ENCODE measurements at regions not wholly inside any gene's neighbourhood (a gene's known extent, or its start where the extent isn't known, plus 50 kb on each side); places are given as distances from the start of the nearest gene placed in this dataset.

- DNase-seq (ENCODE audit: low read depth), result no peak
Observed at GRCh38 chr1:221203224-221204054, 324.2 kb downstream of the HLX start.

GRCh38 chr1:221204055-221204833 lies 325.0 kb downstream of the HLX start:
- DNase-seq (ENCODE audit: low read depth), result no peak

- no peak for DNase-seq (ENCODE audit: low read depth)
Observed at GRCh38 chr1:221206076-221206475, 326.8 kb downstream of the HLX start.

- no peak for DNase-seq (ENCODE audit: low read depth)
Observed at GRCh38 chr1:221212926-221213325, 333.7 kb downstream of the HLX start.

GRCh38 chr1:221217029-221217428 lies 337.8 kb downstream of the HLX start:
- no peak for DNase-seq (ENCODE audit: low read depth)

GRCh38 chr1:221223281-221223680 lies 344.0 kb downstream of the HLX start:
- DNase-seq (ENCODE audit: low read depth), result no peak

GRCh38 chr1:221227460-221227859 lies 348.2 kb downstream of the HLX start:
- no peak for DNase-seq (ENCODE audit: low read depth)

- DNase-seq (ENCODE audit: low read depth), result no peak
Observed at GRCh38 chr1:221227872-221228337, 348.7 kb downstream of the HLX start.

GRCh38 chr1:221228594-221228993 lies 349.4 kb downstream of the HLX start:
- DNase-seq (ENCODE audit: low read depth), result no peak

- no peak for DNase-seq (ENCODE audit: low read depth)
Observed at GRCh38 chr1:221230605-221231004, 351.4 kb downstream of the HLX start.

GRCh38 chr1:221234791-221235190 lies 355.5 kb downstream of the HLX start:
- no peak for DNase-seq (ENCODE audit: low read depth)

- no peak for DNase-seq (ENCODE audit: low read depth)
Observed at GRCh38 chr1:221237587-221237986, 358.3 kb downstream of the HLX start.

GRCh38 chr1:221239181-221239580 lies 359.9 kb downstream of the HLX start:
- no peak for DNase-seq (ENCODE audit: low read depth)

GRCh38 chr1:221239792-221240191 lies 360.5 kb downstream of the HLX start:
- DNase-seq (ENCODE audit: low read depth), result no peak

GRCh38 chr1:221240690-221241089 lies 361.4 kb downstream of the HLX start:
- no peak for DNase-seq (ENCODE audit: low read depth)

- DNase-seq (ENCODE audit: low read depth), result no peak
Observed at GRCh38 chr1:221241157-221241556, 361.9 kb downstream of the HLX start.

- DNase-seq (ENCODE audit: low read depth), result no peak
Observed at GRCh38 chr1:221241592-221241991, 362.3 kb downstream of the HLX start.

GRCh38 chr1:221246067-221246466 lies 366.8 kb downstream of the HLX start:
- no peak for DNase-seq (ENCODE audit: low read depth)

- DNase-seq (ENCODE audit: low read depth), result no peak
Observed at GRCh38 chr1:221246628-221247415, 367.6 kb downstream of the HLX start.

GRCh38 chr1:221251580-221251979 lies 372.3 kb downstream of the HLX start:
- DNase-seq (ENCODE audit: low read depth), result no peak

- no peak for DNase-seq (ENCODE audit: low read depth)
Observed at GRCh38 chr1:221254813-221255212, 375.6 kb downstream of the HLX start.

GRCh38 chr1:221256773-221257172 lies 377.5 kb downstream of the HLX start:
- DNase-seq (ENCODE audit: low read depth), result no peak
